ENCODE measurements at regions not wholly inside any gene's neighbourhood (a gene's known extent, or its start where the extent isn't known, plus 50 kb on each side); places are given as distances from the start of the nearest gene placed in this dataset.

DNA sequence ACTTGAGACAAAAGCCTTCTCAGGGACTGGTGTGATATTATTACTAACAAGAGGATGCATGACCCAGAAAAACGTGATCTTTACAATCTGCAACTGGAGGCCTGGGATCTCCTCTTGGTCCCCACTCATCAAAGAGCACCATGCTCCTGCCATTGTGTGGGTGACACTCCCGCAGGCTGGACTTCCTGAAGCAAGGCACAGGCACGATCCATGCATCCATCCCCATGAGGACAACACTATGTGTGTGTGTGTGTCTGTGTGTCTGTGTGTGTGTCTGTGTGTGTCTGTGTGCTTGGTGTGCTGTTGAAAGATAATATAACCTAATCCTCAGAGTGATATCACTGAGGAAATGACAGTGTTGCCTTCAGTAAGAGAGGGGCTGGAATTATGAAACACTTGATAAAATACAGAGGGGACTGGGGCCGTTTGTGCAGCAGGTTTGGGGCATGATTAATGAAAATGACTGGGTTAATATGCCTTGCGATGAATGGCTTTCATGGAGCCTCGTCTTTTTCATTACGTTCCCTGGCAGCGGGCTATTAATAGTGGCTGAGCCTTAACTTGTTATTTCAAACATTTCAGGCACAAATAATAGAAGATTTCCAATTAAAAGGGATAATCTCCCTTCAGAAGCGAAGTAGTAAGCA lies 180.8 kb upstream of the TCERG1L start:
- H3K9me3 ChIP-seq (ENCODE audit: severe bottlenecking), result no peaks in the 10 kb centered on the region
- H3K36me3 ChIP-seq (ENCODE audit: low read depth), result no peaks in the 10 kb centered on the region
- ATAC-seq (ENCODE audit: low read depth) (no peak), DNase-seq (ENCODE audit: low spot score) (no peak)
- H3K4me1 ChIP-seq (ENCODE audit: insufficient read depth, poor library complexity, severe bottlenecking), result no peaks in the 10 kb centered on the region
- TF ChIP-seq, protein P1, sequence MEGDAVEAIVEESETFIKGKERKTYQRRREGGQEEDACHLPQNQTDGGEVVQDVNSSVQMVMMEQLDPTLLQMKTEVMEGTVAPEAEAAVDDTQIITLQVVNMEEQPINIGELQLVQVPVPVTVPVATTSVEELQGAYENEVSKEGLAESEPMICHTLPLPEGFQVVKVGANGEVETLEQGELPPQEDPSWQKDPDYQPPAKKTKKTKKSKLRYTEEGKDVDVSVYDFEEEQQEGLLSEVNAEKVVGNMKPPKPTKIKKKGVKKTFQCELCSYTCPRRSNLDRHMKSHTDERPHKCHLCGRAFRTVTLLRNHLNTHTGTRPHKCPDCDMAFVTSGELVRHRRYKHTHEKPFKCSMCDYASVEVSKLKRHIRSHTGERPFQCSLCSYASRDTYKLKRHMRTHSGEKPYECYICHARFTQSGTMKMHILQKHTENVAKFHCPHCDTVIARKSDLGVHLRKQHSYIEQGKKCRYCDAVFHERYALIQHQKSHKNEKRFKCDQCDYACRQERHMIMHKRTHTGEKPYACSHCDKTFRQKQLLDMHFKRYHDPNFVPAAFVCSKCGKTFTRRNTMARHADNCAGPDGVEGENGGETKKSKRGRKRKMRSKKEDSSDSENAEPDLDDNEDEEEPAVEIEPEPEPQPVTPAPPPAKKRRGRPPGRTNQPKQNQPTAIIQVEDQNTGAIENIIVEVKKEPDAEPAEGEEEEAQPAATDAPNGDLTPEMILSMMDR (IDR thresholded peaks at IDR 0.05; ENCODE audit: poor library complexity, severe bottlenecking), result no peak
- no peaks in the 10 kb centered on the region for H3K27me3 ChIP-seq (ENCODE audit: insufficient read depth, poor library complexity, severe bottlenecking)
- H3K4me3 ChIP-seq (ENCODE audit: severe bottlenecking), result no peak overlapping the region
- no peak overlapping the region for H3K27ac ChIP-seq (ENCODE audit: poor library complexity, severe bottlenecking)

DNA sequence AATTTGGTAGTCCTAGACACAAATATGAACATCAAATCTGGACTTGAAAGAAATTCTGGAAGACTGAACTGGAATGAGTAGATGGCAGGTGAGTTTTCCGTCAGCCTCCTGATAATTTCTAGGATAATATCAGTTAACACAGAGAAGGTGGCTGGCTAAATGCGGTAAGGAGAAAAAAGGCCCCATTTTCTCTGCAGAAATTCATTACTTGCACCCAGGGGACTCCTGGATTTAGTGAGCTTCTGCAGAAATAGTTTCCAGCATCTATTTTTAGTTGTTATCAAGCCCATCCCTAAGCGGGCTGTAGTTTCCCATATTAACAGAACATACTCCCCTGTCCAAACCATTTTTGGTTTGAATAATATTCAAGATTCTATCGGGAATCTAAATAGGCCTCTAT lies 181.9 kb upstream of the TCERG1L start:
- H3K27ac ChIP-seq (ENCODE audit: poor library complexity, severe bottlenecking), result no peak overlapping the region
- no peaks in the 10 kb centered on the region for H3K4me1 ChIP-seq (ENCODE audit: insufficient read depth, poor library complexity, severe bottlenecking)
- no peak for ATAC-seq (ENCODE audit: low read depth)
- no peak for DNase-seq (ENCODE audit: low spot score)
- no peaks in the 10 kb centered on the region for H3K9me3 ChIP-seq (ENCODE audit: severe bottlenecking)
- H3K4me3 ChIP-seq (ENCODE audit: severe bottlenecking), result no peak overlapping the region
- no peaks in the 10 kb centered on the region for H3K36me3 ChIP-seq (ENCODE audit: low read depth)
- TF ChIP-seq, protein P1 (IDR thresholded peaks at IDR 0.05; ENCODE audit: poor library complexity, severe bottlenecking), result no peak
- H3K27me3 ChIP-seq (ENCODE audit: insufficient read depth, poor library complexity, severe bottlenecking), result no peaks in the 10 kb centered on the region

DNA sequence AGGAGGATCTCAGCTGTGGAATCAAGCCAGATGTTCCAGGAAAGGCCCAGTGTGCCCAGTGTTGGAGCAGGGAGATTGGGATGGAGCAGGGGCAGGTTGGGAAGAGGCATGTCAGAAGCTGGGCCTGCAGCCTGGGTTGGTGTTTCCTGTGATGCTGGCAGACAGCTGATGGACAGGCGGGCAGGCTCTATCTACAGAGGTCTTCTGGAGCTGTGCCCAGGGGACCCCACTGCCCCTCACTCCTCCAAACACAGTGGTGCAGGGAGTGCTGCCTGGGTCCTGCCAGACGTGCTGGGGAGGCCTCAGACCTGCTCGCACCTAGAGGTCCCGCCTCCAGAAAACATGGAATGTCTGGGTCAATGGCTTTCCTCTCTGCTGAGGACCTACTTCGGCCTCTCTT lies 182.9 kb upstream of the TCERG1L start:
- TF ChIP-seq, protein P1 (IDR thresholded peaks at IDR 0.05; ENCODE audit: poor library complexity, severe bottlenecking), result no peak
- Histone ChIP-seq H3K4me1 (ENCODE audit: insufficient read depth, poor library complexity, severe bottlenecking) (no peaks in the 10 kb centered on the region), H3K36me3 (ENCODE audit: low read depth) (no peaks in the 10 kb centered on the region), H3K27ac (ENCODE audit: poor library complexity, severe bottlenecking) (no peak overlapping the region), H3K27me3 (ENCODE audit: insufficient read depth, poor library complexity, severe bottlenecking) (no peaks in the 10 kb centered on the region), H3K4me3 (ENCODE audit: severe bottlenecking) (no peak overlapping the region), H3K9me3 (ENCODE audit: severe bottlenecking) (no peaks in the 10 kb centered on the region)
- ATAC-seq (ENCODE audit: low read depth) (no peak), DNase-seq (ENCODE audit: low spot score) (no peak)

DNA sequence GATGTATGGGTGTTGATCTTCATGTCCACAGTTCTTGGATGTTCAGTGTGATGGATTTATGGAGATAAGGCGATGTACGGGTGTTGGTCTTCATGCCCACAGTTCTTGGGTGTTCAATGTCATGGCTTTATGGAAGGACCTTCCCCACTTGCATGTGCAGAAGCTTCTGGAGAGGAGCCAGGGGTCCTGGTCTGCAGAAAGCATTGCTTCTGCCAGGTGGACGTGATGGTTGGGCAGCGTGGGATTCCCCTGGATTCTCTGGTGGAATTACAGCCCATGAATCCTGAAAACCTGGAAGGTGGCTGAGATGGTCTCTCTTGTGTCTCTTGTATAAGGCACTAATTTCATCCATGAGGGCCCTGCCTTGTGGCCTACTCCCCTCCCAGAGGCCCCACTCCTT lies 183.7 kb upstream of the TCERG1L start:
- Histone ChIP-seq H3K9me3 (ENCODE audit: severe bottlenecking) (no peaks in the 10 kb centered on the region), H3K36me3 (ENCODE audit: low read depth) (no peaks in the 10 kb centered on the region), H3K4me1 (ENCODE audit: insufficient read depth, poor library complexity, severe bottlenecking) (no peaks in the 10 kb centered on the region), H3K4me3 (ENCODE audit: severe bottlenecking) (no peak overlapping the region), H3K27me3 (ENCODE audit: insufficient read depth, poor library complexity, severe bottlenecking) (no peaks in the 10 kb centered on the region), H3K27ac (ENCODE audit: poor library complexity, severe bottlenecking) (no peak overlapping the region)
- ATAC-seq (ENCODE audit: low read depth) (no peak), DNase-seq (ENCODE audit: low spot score) (no peak)
- TF ChIP-seq, protein P1 (IDR thresholded peaks at IDR 0.05; ENCODE audit: poor library complexity, severe bottlenecking), result no peak

DNA sequence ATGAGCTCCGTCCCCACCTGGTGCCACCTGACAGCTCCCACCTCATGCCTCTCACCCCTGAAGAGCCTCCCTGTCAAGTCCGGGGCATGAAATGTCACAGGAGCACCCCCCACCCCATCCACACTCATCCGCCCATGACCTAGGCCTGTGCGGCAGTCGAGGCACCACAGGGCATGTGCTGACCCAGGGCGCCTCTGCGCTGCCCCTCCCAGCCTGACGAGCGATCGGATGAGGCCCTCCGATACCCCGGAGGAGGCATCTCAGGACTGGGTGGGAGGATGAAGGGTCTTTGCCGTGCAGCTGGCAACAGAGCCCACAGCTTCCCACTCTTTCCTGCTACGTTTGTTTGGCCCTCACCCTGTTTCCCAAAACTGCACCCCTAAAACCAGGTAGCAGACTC lies 184.4 kb upstream of the TCERG1L start:
- no peak overlapping the region for H3K4me3 ChIP-seq (ENCODE audit: severe bottlenecking)
- no peaks in the 10 kb centered on the region for H3K4me1 ChIP-seq (ENCODE audit: insufficient read depth, poor library complexity, severe bottlenecking)
- TF ChIP-seq, protein P1 (IDR thresholded peaks at IDR 0.05; ENCODE audit: poor library complexity, severe bottlenecking), result no peak
- no peaks in the 10 kb centered on the region for H3K9me3 ChIP-seq (ENCODE audit: severe bottlenecking)
- no peak for ATAC-seq (ENCODE audit: low read depth)
- no peak overlapping the region for H3K27ac ChIP-seq (ENCODE audit: poor library complexity, severe bottlenecking)
- DNase-seq (ENCODE audit: low spot score), result no peak
- H3K36me3 ChIP-seq (ENCODE audit: low read depth), result no peaks in the 10 kb centered on the region
- no peaks in the 10 kb centered on the region for H3K27me3 ChIP-seq (ENCODE audit: insufficient read depth, poor library complexity, severe bottlenecking)
